Hepatocyte (in vitro differentiated cells): ENCODE measurements at regions not wholly inside any gene's neighbourhood (a gene's known extent, or its start where the extent isn't known, plus 50 kb on each side); places are given as distances from the start of the nearest gene placed in this dataset.

ENCODE experiments used
- CTCF ChIP-seq: fragments of 200-600 bp; sonication (generic); IDR thresholded peaks from 2 replicates; pipeline ENCODE4 v1.5.1; 2016; ENCODE audit warnings: antibody characterized with exemption, mild to moderate bottlenecking; ENCODE audit not compliant: poor library complexity
- EZH2 ChIP-seq: fragments of 200-600 bp; sonication (generic); IDR thresholded peaks from 2 replicates; pipeline ENCODE4 v1.6.1; 2016; ENCODE audit warnings: antibody characterized with exemption, mild to moderate bottlenecking, borderline replicate concordance
- EZH2phosphoT487 ChIP-seq: fragments of 200-600 bp; sonication (generic); IDR thresholded peaks from one replicate; pipeline ENCODE4 v1.6.1; 2018; ENCODE audit warnings: antibody characterized with exemption, mild to moderate bottlenecking, low read depth, moderate library complexity; ENCODE audit not compliant: unreplicated experiment, severe bottlenecking

DNA sequence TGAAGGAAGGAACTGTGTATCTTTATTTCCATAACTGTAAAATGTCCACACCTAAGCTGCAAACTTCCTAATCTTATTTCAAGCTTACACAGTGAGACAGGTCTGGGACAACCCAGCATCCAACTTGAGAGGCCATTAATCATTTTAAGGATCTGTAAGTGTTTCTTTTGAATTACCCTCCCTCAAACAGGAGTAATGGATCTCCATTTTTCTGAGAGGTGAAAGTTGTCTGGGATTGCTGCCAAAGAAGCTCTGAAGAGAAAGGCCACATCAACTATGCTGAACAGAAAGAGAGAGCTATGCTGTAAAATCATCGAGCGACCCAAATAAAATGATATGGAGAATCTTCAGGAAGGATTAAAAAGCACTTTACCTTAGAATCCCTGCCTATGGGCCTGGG is 131.7 kb upstream of the CPNE8 start:
- TF ChIP-seq CTCF = no peak
- no peak for TF ChIP-seq EZH2
- no peak for TF ChIP-seq EZH2phosphoT487
